Activated CD4-positive, alpha-beta T cell treated with anti-CD3 and anti-CD28 coated beads, Interleukin-2, amount 50 U/mL, for 24 hours (primary cell): ENCODE measurements at regions not wholly inside any gene's neighbourhood (a gene's known extent, or its start where the extent isn't known, plus 50 kb on each side); places are given as distances from the start of the nearest gene placed in this dataset.

Source experiments
- DNase-seq, 2 donors: peaks; one replicate each; pipeline ENCODE4 v3.0.0-alpha.2; 2020; ENCODE audit warnings: low read depth in 1 of 2, low spot score in 1 of 2

GRCh38 chr2:58856100-58856499 lies 615.0 kb upstream of the FANCL start:
- no peak for DNase-seq

- no peak for DNase-seq
Observed at GRCh38 chr2:58853420-58853819, 612.3 kb upstream of the FANCL start.

GRCh38 chr2:58852905-58853304 lies 611.8 kb upstream of the FANCL start:
- DNase-seq: no peak

- no peak for DNase-seq
Observed at GRCh38 chr2:58852243-58852642, 611.1 kb upstream of the FANCL start.

- DNase-seq: no peak
Observed at GRCh38 chr2:58851598-58851997, 610.5 kb upstream of the FANCL start.

GRCh38 chr2:58845011-58845410 lies 603.9 kb upstream of the FANCL start:
- no peak for DNase-seq

- no peak for DNase-seq
Observed at GRCh38 chr2:58842501-58843155, 601.5 kb upstream of the FANCL start.

- DNase-seq: no peak
Observed at GRCh38 chr2:58834404-58834803, 593.3 kb upstream of the FANCL start.

GRCh38 chr2:58826795-58827194 lies 585.7 kb upstream of the FANCL start:
- no peak for DNase-seq

- no peak for DNase-seq
Observed at GRCh38 chr2:58812771-58813344, 571.7 kb upstream of the FANCL start.

- no peak for DNase-seq
Observed at GRCh38 chr2:58805126-58805525, 564.0 kb upstream of the FANCL start.

GRCh38 chr2:58803192-58803591 lies 562.1 kb upstream of the FANCL start:
- DNase-seq: no peak

- DNase-seq: no peak
Observed at GRCh38 chr2:58800881-58801280, 559.8 kb upstream of the FANCL start.

- DNase-seq: no peak
Observed at GRCh38 chr2:58798676-58799208, 557.6 kb upstream of the FANCL start.

- no peak for DNase-seq
Observed at GRCh38 chr2:58796239-58796910, 555.2 kb upstream of the FANCL start.

GRCh38 chr2:58794916-58795315 lies 553.8 kb upstream of the FANCL start:
- no peak for DNase-seq

GRCh38 chr2:58794103-58794502 lies 553.0 kb upstream of the FANCL start:
- DNase-seq: no peak

GRCh38 chr2:58788402-58788801 lies 547.3 kb upstream of the FANCL start:
- no peak for DNase-seq

- DNase-seq: no peak
Observed at GRCh38 chr2:58770846-58771245, 529.7 kb upstream of the FANCL start.

- DNase-seq: no peak
Observed at GRCh38 chr2:58769864-58770234, 528.7 kb upstream of the FANCL start.

- no peak for DNase-seq
Observed at GRCh38 chr2:58769111-58769863, 528.2 kb upstream of the FANCL start.

GRCh38 chr2:58768715-58769080 lies 527.6 kb upstream of the FANCL start:
- DNase-seq: no peak
